ENCODE measurements at regions not wholly inside any gene's neighbourhood (a gene's known extent, or its start where the extent isn't known, plus 50 kb on each side); places are given as distances from the start of the nearest gene placed in this dataset.
"Not testable (repeated sequence)": the region's sequence is repeated elsewhere in the genome, so short reads cannot be mapped to it uniquely, and the experiment has no call there.

GRCh38 chr15:22134941-22135566 is 54.7 kb downstream of the OR4M2 start:
- DNase-seq (ENCODE audit: low read depth in 2 of 2), result not testable (repeated sequence)

- not testable (repeated sequence) for DNase-seq (ENCODE audit: low read depth in 2 of 2)
Measured at GRCh38 chr15:22137572-22137971, 57.2 kb downstream of the OR4M2 start.

GRCh38 chr15:22141106-22141505 is 60.8 kb downstream of the OR4M2 start:
- DNase-seq (ENCODE audit: low read depth in 2 of 2), result not testable (repeated sequence)

GRCh38 chr15:22148109-22148508 is 67.8 kb downstream of the OR4M2 start:
- DNase-seq (ENCODE audit: low read depth in 2 of 2), result not testable (repeated sequence)

- DNase-seq (ENCODE audit: low read depth in 2 of 2), result not testable (repeated sequence)
Measured at GRCh38 chr15:22158243-22158642, 77.9 kb downstream of the OR4M2 start.

GRCh38 chr15:22160283-22160682 is 80.0 kb downstream of the OR4M2 start:
- DNase-seq (ENCODE audit: low read depth in 2 of 2), result not testable (repeated sequence)

GRCh38 chr15:22160741-22161140 is 80.4 kb downstream of the OR4M2 start:
- not testable (repeated sequence) for DNase-seq (ENCODE audit: low read depth in 2 of 2)

GRCh38 chr15:22161398-22161797 is 81.1 kb downstream of the OR4M2 start:
- not testable (repeated sequence) for DNase-seq (ENCODE audit: low read depth in 2 of 2)

GRCh38 chr15:22163715-22164114 is 83.4 kb downstream of the OR4M2 start:
- not testable (repeated sequence) for DNase-seq (ENCODE audit: low read depth in 2 of 2)

- DNase-seq (ENCODE audit: low read depth in 2 of 2), result not testable (repeated sequence)
Measured at GRCh38 chr15:22167521-22167920, 87.2 kb downstream of the OR4M2 start.

GRCh38 chr15:22173029-22173998 is 93.0 kb downstream of the OR4M2 start:
- not testable (repeated sequence) for DNase-seq (ENCODE audit: low read depth in 2 of 2)

- not testable (repeated sequence) for DNase-seq (ENCODE audit: low read depth in 2 of 2)
Measured at GRCh38 chr15:22174088-22174487, 93.8 kb downstream of the OR4M2 start.

- not testable (repeated sequence) for DNase-seq (ENCODE audit: low read depth in 2 of 2)
Measured at GRCh38 chr15:22177965-22178364, 97.6 kb downstream of the OR4M2 start.

- not testable (repeated sequence) for DNase-seq (ENCODE audit: low read depth in 2 of 2)
Measured at GRCh38 chr15:22178438-22178837, 98.1 kb downstream of the OR4M2 start.

GRCh38 chr15:22179043-22179442 is 98.7 kb downstream of the OR4M2 start:
- DNase-seq (ENCODE audit: low read depth in 2 of 2), result not testable (repeated sequence)

- DNase-seq (ENCODE audit: low read depth in 2 of 2), result not testable (repeated sequence)
Measured at GRCh38 chr15:22180611-22181010, 100.3 kb downstream of the OR4M2 start.

- not testable (repeated sequence) for DNase-seq (ENCODE audit: low read depth in 2 of 2)
Measured at GRCh38 chr15:22184678-22185077, 104.4 kb downstream of the OR4M2 start.

GRCh38 chr15:22186846-22187532 is 106.7 kb downstream of the OR4M2 start:
- DNase-seq (ENCODE audit: low read depth in 2 of 2), result not testable (repeated sequence)

GRCh38 chr15:22191818-22192217 is 111.5 kb downstream of the OR4M2 start:
- not testable (repeated sequence) for DNase-seq (ENCODE audit: low read depth in 2 of 2)

- DNase-seq (ENCODE audit: low read depth in 2 of 2), result not testable (repeated sequence)
Measured at GRCh38 chr15:22194739-22195617, 114.7 kb downstream of the OR4M2 start.

GRCh38 chr15:22196423-22196822 is 116.1 kb downstream of the OR4M2 start:
- DNase-seq (ENCODE audit: low read depth in 2 of 2), result not testable (repeated sequence)

All from stimulated activated CD8-positive, alpha-beta memory T cell treated with anti-CD3 and anti-CD28 coated beads, Interleukin-7, amount 100 ng/mL, for 1 hour (primary cell).